ENCODE measurements at regions not wholly inside any gene's neighbourhood (a gene's known extent, or its start where the extent isn't known, plus 50 kb on each side); places are given as distances from the start of the nearest gene placed in this dataset.

DNA sequence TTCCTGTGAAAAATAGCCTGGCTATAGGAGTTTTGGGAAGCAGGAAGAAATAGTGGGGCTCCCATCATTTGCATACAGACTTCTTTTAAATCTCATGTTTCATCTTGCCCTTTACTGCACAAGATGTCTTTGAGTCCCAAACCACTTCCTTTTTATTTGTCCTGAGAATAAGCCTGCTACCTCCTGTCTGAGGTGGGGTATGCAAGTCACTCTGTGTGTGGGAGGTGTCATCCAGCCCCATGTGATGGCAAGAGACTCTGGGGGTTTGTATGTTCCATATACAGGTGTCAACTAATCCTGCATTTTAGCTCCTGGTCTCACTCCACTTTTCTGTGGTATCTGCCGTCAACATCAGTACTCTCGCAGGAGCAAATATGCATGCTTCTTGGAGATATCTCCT lies 102.0 kb downstream of the OTOL1 start:
- no peak for TF ChIP-seq EZH2phosphoT487 (IDR thresholded peaks at IDR 0.05)
- TF ChIP-seq, protein P1, sequence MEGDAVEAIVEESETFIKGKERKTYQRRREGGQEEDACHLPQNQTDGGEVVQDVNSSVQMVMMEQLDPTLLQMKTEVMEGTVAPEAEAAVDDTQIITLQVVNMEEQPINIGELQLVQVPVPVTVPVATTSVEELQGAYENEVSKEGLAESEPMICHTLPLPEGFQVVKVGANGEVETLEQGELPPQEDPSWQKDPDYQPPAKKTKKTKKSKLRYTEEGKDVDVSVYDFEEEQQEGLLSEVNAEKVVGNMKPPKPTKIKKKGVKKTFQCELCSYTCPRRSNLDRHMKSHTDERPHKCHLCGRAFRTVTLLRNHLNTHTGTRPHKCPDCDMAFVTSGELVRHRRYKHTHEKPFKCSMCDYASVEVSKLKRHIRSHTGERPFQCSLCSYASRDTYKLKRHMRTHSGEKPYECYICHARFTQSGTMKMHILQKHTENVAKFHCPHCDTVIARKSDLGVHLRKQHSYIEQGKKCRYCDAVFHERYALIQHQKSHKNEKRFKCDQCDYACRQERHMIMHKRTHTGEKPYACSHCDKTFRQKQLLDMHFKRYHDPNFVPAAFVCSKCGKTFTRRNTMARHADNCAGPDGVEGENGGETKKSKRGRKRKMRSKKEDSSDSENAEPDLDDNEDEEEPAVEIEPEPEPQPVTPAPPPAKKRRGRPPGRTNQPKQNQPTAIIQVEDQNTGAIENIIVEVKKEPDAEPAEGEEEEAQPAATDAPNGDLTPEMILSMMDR (IDR thresholded peaks at IDR 0.05): no peak
